ENCODE measurements at regions not wholly inside any gene's neighbourhood (a gene's known extent, or its start where the extent isn't known, plus 50 kb on each side); places are given as distances from the start of the nearest gene placed in this dataset.

GRCh38 chr2:36074008-36074407 lies 281.6 kb upstream of the CRIM1 start:
- ChIA-PET POLR2A (no interaction called here), CTCF (no interaction called here)
- no peaks in the 10 kb centered on the region for H3K36me3 ChIP-seq (ENCODE audit: insufficient read depth, low read length)
- no peak for DNase-seq
- Mint-ChIP-seq H3K4me1 (ENCODE audit: low read depth) (no peaks in the 10 kb centered on the region), H3K27me3 (no peaks in the 10 kb centered on the region), H3K4me3 (no peak overlapping the region), H3K27ac (no peak overlapping the region), H3K36me3 (ENCODE audit: low read depth) (no peaks in the 10 kb centered on the region), H3K9me3 (no peaks in the 10 kb centered on the region)
- intact Hi-C loops (cut with DNase I, micrococcal nuclease), result no loop called here
- no peaks in the 10 kb centered on the region for H3K9me3 ChIP-seq (ENCODE audit: control insufficient read depth in 1 of 2, insufficient read depth in 1 of 2, low read length in 2 of 2)
- no peak for ATAC-seq (ENCODE audit: poor library complexity)
- H3K4me1 ChIP-seq (ENCODE audit: insufficient read depth, low read length), result no peaks in the 10 kb centered on the region
- no peaks in the 10 kb centered on the region for H3K27me3 ChIP-seq (ENCODE audit: control insufficient read depth in 1 of 2, insufficient read depth in 2 of 2, low read length in 2 of 2)
- TF ChIP-seq CTCF (IDR thresholded peaks at IDR 0.05), result no peak
- H3K27ac ChIP-seq (ENCODE audit: low read depth in 1 of 2, low read length in 2 of 2), result no peak overlapping the region
- H3K4me3 ChIP-seq (ENCODE audit: low read length), result no peak overlapping the region

- Mint-ChIP-seq H3K27me3 (no peaks in the 10 kb centered on the region), H3K4me3 (no peak overlapping the region), H3K36me3 (ENCODE audit: low read depth) (no peaks in the 10 kb centered on the region), H3K4me1 (ENCODE audit: low read depth) (no peaks in the 10 kb centered on the region), H3K27ac (no peak overlapping the region), H3K9me3 (no peaks in the 10 kb centered on the region)
- intact Hi-C loops (cut with DNase I, micrococcal nuclease), result no loop called here
- ATAC-seq (ENCODE audit: poor library complexity), result no peak
- H3K4me3 ChIP-seq (ENCODE audit: low read length), result no peak overlapping the region
- no peak for DNase-seq
- ChIA-PET POLR2A (no interaction called here), CTCF (no interaction called here)
- no peaks in the 10 kb centered on the region for H3K36me3 ChIP-seq (ENCODE audit: insufficient read depth, low read length)
- no peak overlapping the region for H3K27ac ChIP-seq (ENCODE audit: low read depth in 1 of 2, low read length in 2 of 2)
- no peak for TF ChIP-seq CTCF (IDR thresholded peaks at IDR 0.05)
- no peaks in the 10 kb centered on the region for H3K27me3 ChIP-seq (ENCODE audit: control insufficient read depth in 1 of 2, insufficient read depth in 2 of 2, low read length in 2 of 2)
- H3K9me3 ChIP-seq (ENCODE audit: control insufficient read depth in 1 of 2, insufficient read depth in 1 of 2, low read length in 2 of 2), result no peaks in the 10 kb centered on the region
- H3K4me1 ChIP-seq (ENCODE audit: insufficient read depth, low read length), result no peaks in the 10 kb centered on the region
These were observed 283.9 kb upstream of the CRIM1 start for GRCh38 chr2:36071698-36072097.

GRCh38 chr2:36069074-36069473 lies 286.5 kb upstream of the CRIM1 start:
- no peaks in the 10 kb centered on the region for H3K36me3 Mint-ChIP-seq (ENCODE audit: low read depth)
- Histone ChIP-seq H3K4me1 (ENCODE audit: insufficient read depth, low read length) (no peaks in the 10 kb centered on the region), H3K4me3 (ENCODE audit: low read length) (no peak overlapping the region), H3K27me3 (ENCODE audit: control insufficient read depth in 1 of 2, insufficient read depth in 2 of 2, low read length in 2 of 2) (no peaks in the 10 kb centered on the region), H3K9me3 (ENCODE audit: control insufficient read depth in 1 of 2, insufficient read depth in 1 of 2, low read length in 2 of 2) (no peaks in the 10 kb centered on the region), H3K27ac (ENCODE audit: low read depth in 1 of 2, low read length in 2 of 2) (no peak overlapping the region), H3K36me3 (ENCODE audit: insufficient read depth, low read length) (no peaks in the 10 kb centered on the region)
- no peak for ATAC-seq (ENCODE audit: poor library complexity)
- CTCF ChIA-PET, result no interaction called here
- no peaks in the 10 kb centered on the region for H3K9me3 Mint-ChIP-seq
- no peak for TF ChIP-seq CTCF (IDR thresholded peaks at IDR 0.05)
- POLR2A ChIA-PET, result no interaction called here
- no peak for DNase-seq
- no peaks in the 10 kb centered on the region for H3K4me1 Mint-ChIP-seq (ENCODE audit: low read depth)
- intact Hi-C loops (cut with DNase I, micrococcal nuclease), result no loop called here
- no peak overlapping the region for H3K4me3 Mint-ChIP-seq
- H3K27me3 Mint-ChIP-seq, result no peaks in the 10 kb centered on the region
- H3K27ac Mint-ChIP-seq, result no peak overlapping the region

All from CD4-positive, alpha-beta T cell (primary cell).